ENCODE measurements at regions not wholly inside any gene's neighbourhood (a gene's known extent, or its start where the extent isn't known, plus 50 kb on each side); places are given as distances from the start of the nearest gene placed in this dataset.

GRCh38 chr12:87185367-87185766 is 843.8 kb downstream of the C12orf50 start:
- H3K27ac Mint-ChIP-seq = no peak overlapping the region
- no peaks in the 10 kb centered on the region for H3K4me1 Mint-ChIP-seq (ENCODE audit: low read depth)
- CTCF ChIA-PET = no interaction called here
- no peaks in the 10 kb centered on the region for H3K36me3 Mint-ChIP-seq (ENCODE audit: low read depth)
- no peak overlapping the region for H3K4me3 Mint-ChIP-seq
- POLR2A ChIA-PET = no interaction called here
- no peaks in the 10 kb centered on the region for H3K27me3 Mint-ChIP-seq
- TF ChIP-seq, protein P1, sequence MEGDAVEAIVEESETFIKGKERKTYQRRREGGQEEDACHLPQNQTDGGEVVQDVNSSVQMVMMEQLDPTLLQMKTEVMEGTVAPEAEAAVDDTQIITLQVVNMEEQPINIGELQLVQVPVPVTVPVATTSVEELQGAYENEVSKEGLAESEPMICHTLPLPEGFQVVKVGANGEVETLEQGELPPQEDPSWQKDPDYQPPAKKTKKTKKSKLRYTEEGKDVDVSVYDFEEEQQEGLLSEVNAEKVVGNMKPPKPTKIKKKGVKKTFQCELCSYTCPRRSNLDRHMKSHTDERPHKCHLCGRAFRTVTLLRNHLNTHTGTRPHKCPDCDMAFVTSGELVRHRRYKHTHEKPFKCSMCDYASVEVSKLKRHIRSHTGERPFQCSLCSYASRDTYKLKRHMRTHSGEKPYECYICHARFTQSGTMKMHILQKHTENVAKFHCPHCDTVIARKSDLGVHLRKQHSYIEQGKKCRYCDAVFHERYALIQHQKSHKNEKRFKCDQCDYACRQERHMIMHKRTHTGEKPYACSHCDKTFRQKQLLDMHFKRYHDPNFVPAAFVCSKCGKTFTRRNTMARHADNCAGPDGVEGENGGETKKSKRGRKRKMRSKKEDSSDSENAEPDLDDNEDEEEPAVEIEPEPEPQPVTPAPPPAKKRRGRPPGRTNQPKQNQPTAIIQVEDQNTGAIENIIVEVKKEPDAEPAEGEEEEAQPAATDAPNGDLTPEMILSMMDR (IDR thresholded peaks at IDR 0.05) = no peak
- peaks cover 2% of the 10 kb centered on the region for H3K9me3 Mint-ChIP-seq
- no peak for DNase-seq
- no peak for ATAC-seq
- intact Hi-C loops (cut with micrococcal nuclease) = no loop called here

DNA sequence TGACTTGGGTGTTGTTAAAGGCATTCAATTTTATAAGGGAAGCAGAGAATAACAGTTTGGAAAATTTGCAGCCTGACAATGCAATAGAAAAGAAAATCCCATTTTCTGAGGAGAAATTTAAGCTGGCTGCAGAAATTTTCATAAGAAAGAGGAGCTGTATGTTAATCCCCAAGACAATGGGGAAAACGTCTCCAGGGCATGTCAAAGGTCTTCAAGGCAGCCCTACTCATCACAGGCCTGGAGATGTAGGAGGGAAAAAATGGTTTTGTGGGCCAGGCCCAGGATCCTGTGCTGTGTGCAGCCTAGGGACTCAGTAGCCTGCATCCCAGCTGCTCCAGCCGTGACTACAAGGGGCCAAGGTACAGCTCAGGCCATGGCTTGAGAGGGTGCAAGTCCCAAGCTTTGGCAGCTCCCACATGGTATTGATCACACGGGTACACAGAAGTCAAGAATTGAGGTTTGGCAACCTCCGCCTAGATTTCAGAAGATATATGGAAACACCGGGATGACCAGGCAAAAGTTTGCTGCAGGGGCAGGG is 846.4 kb downstream of the C12orf50 start:
- Mint-ChIP-seq H3K27ac (no peak overlapping the region), H3K4me1 (ENCODE audit: low read depth) (no peaks in the 10 kb centered on the region), H3K9me3 (no peaks in the 10 kb centered on the region), H3K4me3 (no peak overlapping the region), H3K27me3 (no peaks in the 10 kb centered on the region), H3K36me3 (ENCODE audit: low read depth) (no peaks in the 10 kb centered on the region)
- ATAC-seq = no peak
- TF ChIP-seq, protein P1 (IDR thresholded peaks at IDR 0.05) = no peak
- ChIA-PET POLR2A (no interaction called here), CTCF (no interaction called here)
- no peak for DNase-seq
- intact Hi-C loops (cut with micrococcal nuclease) = no loop called here

GRCh38 chr12:87171356-87171755 is 857.8 kb downstream of the C12orf50 start:
- TF ChIP-seq, protein P1 (IDR thresholded peaks at IDR 0.05) = no peak
- Mint-ChIP-seq H3K27me3 (no peaks in the 10 kb centered on the region), H3K4me3 (no peak overlapping the region), H3K27ac (no peak overlapping the region), H3K4me1 (ENCODE audit: low read depth) (no peaks in the 10 kb centered on the region), H3K36me3 (ENCODE audit: low read depth) (no peaks in the 10 kb centered on the region), H3K9me3 (peaks cover 17% of the 10 kb centered on the region)
- no peak for ATAC-seq
- ChIA-PET CTCF (no interaction called here), POLR2A (interaction anchor here (0.6 kb wide), 1 partner anchor 381 kb away, joined by 3 read pairs; no protein-coding TSS in a partner anchor)
- intact Hi-C loops (cut with micrococcal nuclease) = no loop called here
- DNase-seq = no peak

DNA sequence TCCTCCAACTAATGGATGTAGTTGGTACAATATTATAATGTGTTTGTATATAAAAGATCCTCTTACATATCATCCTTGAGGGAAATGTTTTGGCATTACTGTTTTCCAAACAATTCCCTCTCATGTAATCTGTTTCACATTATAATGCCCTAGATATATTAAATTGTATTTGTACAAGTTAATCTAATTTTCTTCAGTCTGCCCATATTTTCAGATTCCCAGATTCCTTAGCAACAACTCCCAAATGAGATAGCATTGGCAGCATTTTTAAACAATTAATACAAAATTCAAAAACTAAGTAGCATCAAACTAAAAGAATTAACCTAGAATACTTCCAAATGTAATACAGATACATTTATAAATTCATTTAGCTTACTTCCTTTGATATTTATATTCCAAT is 860.2 kb downstream of the C12orf50 start:
- TF ChIP-seq, protein P1 (IDR thresholded peaks at IDR 0.05) = no peak
- no peak for ATAC-seq
- POLR2A ChIA-PET = no interaction called here

GRCh38 chr12:87165733-87166375 is 863.3 kb downstream of the C12orf50 start:
- no peak for DNase-seq
- Mint-ChIP-seq H3K4me1 (ENCODE audit: low read depth) (no peaks in the 10 kb centered on the region), H3K27me3 (no peaks in the 10 kb centered on the region)

More for the DNA sequence above, 860.2 kb downstream of the C12orf50 start:
- Mint-ChIP-seq H3K27ac (no peak overlapping the region), H3K4me3 (no peak overlapping the region), H3K4me1 (ENCODE audit: low read depth) (no peaks in the 10 kb centered on the region), H3K27me3 (no peaks in the 10 kb centered on the region), H3K9me3 (peaks cover 14% of the 10 kb centered on the region), H3K36me3 (ENCODE audit: low read depth) (no peaks in the 10 kb centered on the region)
- CTCF ChIA-PET = no interaction called here
- intact Hi-C loops (cut with micrococcal nuclease) = no loop called here
- no peak for DNase-seq

More at GRCh38 chr12:87165733-87166375, 863.3 kb downstream of the C12orf50 start:
- ATAC-seq = no peak
- no peaks in the 10 kb centered on the region for H3K36me3 Mint-ChIP-seq (ENCODE audit: low read depth)
- TF ChIP-seq, protein P1 (IDR thresholded peaks at IDR 0.05) = no peak
- peaks cover 10% of the 10 kb centered on the region for H3K9me3 Mint-ChIP-seq
- H3K27ac Mint-ChIP-seq = no peak overlapping the region
- H3K4me3 Mint-ChIP-seq = no peak overlapping the region
- ChIA-PET POLR2A (no interaction called here), CTCF (no interaction called here)
- intact Hi-C loops (cut with micrococcal nuclease) = no loop called here
